Osteoblast (primary cell): ENCODE measurements at regions not wholly inside any gene's neighbourhood (a gene's known extent, or its start where the extent isn't known, plus 50 kb on each side); places are given as distances from the start of the nearest gene placed in this dataset.

Experiments
- DNase-seq: peaks from one replicate; pipeline ENCODE4 v3.0.0; 2011; ENCODE audit warnings: low spot score, mixed read lengths; ENCODE audit not compliant: insufficient read length; ENCODE audit errors: missing footprints
- H2AFZ ChIP-seq: 2 replicates; pipeline ENCODE4 v1.6.0; 2011; ENCODE audit warnings: mild to moderate bottlenecking, low read length
- H3K27ac ChIP-seq: 2 replicates; pipeline ENCODE4 v1.5.1; 2011; ENCODE audit warnings: mild to moderate bottlenecking, low read depth, low read length, moderate library complexity
- H3K27me3 ChIP-seq: 2 replicates; pipeline ENCODE4 v1.6.0; 2012; ENCODE audit warnings: mild to moderate bottlenecking, control low read depth, inconsistent platforms, low read length, moderate library complexity; ENCODE audit not compliant: insufficient read depth
- H3K36me3 ChIP-seq: 2 replicates; pipeline ENCODE4 v1.5.1; 2011; ENCODE audit warnings: mild to moderate bottlenecking, low read length, control low read depth, moderate library complexity; ENCODE audit not compliant: insufficient read depth
- H3K4me1 ChIP-seq: 2 replicates; pipeline ENCODE4 v1.5.1; 2011; ENCODE audit warnings: mild to moderate bottlenecking, low read length, control low read depth, moderate library complexity; ENCODE audit not compliant: insufficient read depth
- H3K4me2 ChIP-seq: 2 replicates; pipeline ENCODE4 v1.6.0; 2011; ENCODE audit warnings: mild to moderate bottlenecking, low read length; ENCODE audit not compliant: insufficient read depth
- H3K4me3 ChIP-seq: fragments of 200-600 bp; sonication (generic); 3 replicates; pipeline ENCODE4 v1.5.1; 2012; ENCODE audit warnings: mild to moderate bottlenecking, low read length, inconsistent platforms; ENCODE audit not compliant: insufficient read depth
- H3K79me2 ChIP-seq: 2 replicates; pipeline ENCODE4 v1.6.0; 2012; ENCODE audit warnings: mild to moderate bottlenecking, low read length, control low read depth, inconsistent platforms; ENCODE audit not compliant: insufficient read depth
- H3K9me3 ChIP-seq: 2 replicates; pipeline ENCODE4 v1.5.1; 2011; ENCODE audit warnings: low read depth, low read length, control low read depth
- H4K20me1 ChIP-seq: 2 replicates; pipeline ENCODE4 v1.6.0; 2012; ENCODE audit warnings: mild to moderate bottlenecking, low read length, control low read depth; ENCODE audit not compliant: insufficient read depth
- TF ChIP-seq, protein P1 (sequence below): IDR thresholded peaks from 2 replicates; pipeline ENCODE4 v1.5.1; 2011; ENCODE audit warnings: mild to moderate bottlenecking, low read depth, low read length, moderate library complexity; ENCODE audit errors: extremely low read depth

DNA sequence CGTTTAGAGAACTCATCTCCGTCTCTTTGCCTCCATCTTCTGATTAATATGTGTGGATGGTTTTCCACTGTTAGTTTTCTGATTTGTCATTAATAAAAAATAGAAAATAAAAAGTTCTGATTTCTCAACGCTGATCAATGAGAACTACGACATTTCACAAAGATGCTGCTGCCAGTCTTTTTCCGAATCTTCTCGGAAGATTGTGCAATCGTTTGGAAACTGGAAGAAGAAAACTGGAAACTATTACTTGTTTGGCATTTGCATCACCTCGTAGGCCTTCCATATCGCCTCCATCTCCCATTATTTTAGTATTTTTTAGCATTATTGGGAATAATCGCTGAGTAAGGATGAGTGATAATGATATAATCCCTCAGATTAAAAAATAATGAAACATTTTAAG, 123.2 kb upstream of the KLF6 start:
- Histone ChIP-seq H3K27ac (no peak overlapping the region), H2AFZ (no peak overlapping the region), H3K36me3 (no peaks in the 10 kb centered on the region), H3K4me3 (no peak overlapping the region), H3K9me3 (no peaks in the 10 kb centered on the region), H3K4me2 (no peak overlapping the region), H3K4me1 (peaks cover 3% of the 10 kb centered on the region), H4K20me1 (no peaks in the 10 kb centered on the region), H3K79me2 (no peaks in the 10 kb centered on the region), H3K27me3 (no peaks in the 10 kb centered on the region)
- TF ChIP-seq, protein P1, sequence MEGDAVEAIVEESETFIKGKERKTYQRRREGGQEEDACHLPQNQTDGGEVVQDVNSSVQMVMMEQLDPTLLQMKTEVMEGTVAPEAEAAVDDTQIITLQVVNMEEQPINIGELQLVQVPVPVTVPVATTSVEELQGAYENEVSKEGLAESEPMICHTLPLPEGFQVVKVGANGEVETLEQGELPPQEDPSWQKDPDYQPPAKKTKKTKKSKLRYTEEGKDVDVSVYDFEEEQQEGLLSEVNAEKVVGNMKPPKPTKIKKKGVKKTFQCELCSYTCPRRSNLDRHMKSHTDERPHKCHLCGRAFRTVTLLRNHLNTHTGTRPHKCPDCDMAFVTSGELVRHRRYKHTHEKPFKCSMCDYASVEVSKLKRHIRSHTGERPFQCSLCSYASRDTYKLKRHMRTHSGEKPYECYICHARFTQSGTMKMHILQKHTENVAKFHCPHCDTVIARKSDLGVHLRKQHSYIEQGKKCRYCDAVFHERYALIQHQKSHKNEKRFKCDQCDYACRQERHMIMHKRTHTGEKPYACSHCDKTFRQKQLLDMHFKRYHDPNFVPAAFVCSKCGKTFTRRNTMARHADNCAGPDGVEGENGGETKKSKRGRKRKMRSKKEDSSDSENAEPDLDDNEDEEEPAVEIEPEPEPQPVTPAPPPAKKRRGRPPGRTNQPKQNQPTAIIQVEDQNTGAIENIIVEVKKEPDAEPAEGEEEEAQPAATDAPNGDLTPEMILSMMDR: no peak
- DNase-seq: no peak

DNA sequence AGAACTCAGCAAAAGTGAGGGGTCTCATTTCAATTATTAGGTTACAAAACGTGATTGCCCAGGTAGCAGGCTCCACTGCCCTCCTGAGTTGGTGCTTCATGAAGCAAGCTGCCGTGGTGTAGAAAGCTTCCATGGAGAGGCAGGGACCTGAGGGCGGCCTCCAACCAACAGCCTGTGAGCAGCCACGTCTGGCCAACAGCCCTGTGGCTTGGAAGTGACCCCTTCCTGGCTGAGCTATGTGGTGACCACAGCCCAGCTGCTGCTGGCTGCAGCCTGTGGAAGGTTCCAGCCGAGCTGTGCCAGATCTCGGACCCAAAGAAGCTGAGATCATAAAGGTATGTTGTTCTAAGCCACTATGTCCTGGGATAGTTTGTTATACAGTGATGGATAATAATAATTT, 122.5 kb upstream of the KLF6 start:
- TF ChIP-seq, protein P1: no peak
- no peak for DNase-seq
- H3K9me3 ChIP-seq: no peaks in the 10 kb centered on the region
- peaks cover 10% of the 10 kb centered on the region for H3K4me1 ChIP-seq
- no peaks in the 10 kb centered on the region for H3K79me2 ChIP-seq
- H3K27ac ChIP-seq: peak overlapping the region; percentile 74
- no peaks in the 10 kb centered on the region for H3K36me3 ChIP-seq
- H4K20me1 ChIP-seq: no peaks in the 10 kb centered on the region
- H3K4me3 ChIP-seq: no peak overlapping the region
- no peak overlapping the region for H3K4me2 ChIP-seq
- H2AFZ ChIP-seq: peak overlapping the region; percentile 39
- no peaks in the 10 kb centered on the region for H3K27me3 ChIP-seq

DNA sequence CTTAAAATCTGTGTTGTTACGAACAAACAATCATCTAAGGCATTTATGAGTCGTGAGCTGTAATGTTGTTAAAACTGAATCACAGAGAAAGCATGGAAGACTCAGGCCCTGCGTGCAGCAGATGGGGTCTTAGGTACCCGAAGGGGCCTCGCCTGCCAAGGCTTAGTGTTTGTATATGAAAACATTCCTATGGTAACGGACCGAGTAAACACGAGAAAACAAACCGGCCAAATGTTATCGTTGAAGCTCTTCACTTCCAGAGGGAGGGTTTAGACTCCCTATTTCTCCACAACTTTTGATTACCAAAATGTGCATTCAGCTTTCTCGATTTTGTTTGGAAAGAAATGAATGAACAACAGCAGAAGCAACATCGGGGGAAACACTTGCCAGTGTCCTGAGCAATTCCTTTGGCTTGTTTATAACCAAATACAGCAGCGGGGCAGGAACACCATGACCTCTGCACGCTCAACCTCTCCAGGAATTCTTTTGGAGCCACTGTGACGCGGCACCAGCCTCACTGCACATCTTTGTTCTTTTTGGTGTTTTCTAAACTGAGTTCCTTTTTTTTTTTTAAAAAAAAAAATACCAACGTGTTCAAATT, 121.6 kb upstream of the KLF6 start:
- no peaks in the 10 kb centered on the region for H3K9me3 ChIP-seq
- H3K79me2 ChIP-seq: no peaks in the 10 kb centered on the region
- H3K36me3 ChIP-seq: no peaks in the 10 kb centered on the region
- H3K27me3 ChIP-seq: no peaks in the 10 kb centered on the region
- no peaks in the 10 kb centered on the region for H4K20me1 ChIP-seq
- DNase-seq: peak; percentile 69
- TF ChIP-seq, protein P1: no peak
- H3K27ac ChIP-seq: peak overlapping the region; percentile 74
- H3K4me1 ChIP-seq: peaks cover 14% of the 10 kb centered on the region
- no peak overlapping the region for H3K4me2 ChIP-seq
- no peak overlapping the region for H3K4me3 ChIP-seq
- no peak overlapping the region for H2AFZ ChIP-seq

DNA sequence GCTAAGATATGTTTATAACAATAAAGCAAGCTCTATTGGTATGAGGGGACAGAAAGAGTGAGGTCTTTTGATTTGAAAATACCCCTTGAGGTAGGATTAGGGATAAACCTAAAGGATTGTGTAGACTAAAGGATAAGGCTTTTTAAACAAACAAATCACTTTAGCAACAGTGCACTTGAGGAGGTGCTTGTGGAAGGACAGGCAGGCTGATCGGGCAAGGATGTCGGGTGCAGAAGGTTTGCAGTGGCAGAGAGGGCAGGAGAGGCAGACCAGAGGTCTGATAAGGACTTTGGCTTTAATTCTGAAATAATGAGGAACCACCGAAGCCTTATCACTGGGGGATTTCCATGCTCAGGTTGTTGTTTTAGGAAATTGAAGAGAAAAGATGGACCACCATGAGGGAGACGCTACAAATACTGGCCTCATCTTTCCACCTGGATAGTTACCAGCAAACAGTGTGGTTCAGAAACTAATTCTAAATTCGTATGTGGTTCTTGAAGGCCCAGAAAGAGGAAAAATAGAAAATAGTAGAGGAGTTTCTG, 119.5 kb upstream of the KLF6 start:
- H3K4me2 ChIP-seq: no peak overlapping the region
- no peaks in the 10 kb centered on the region for H3K9me3 ChIP-seq
- no peaks in the 10 kb centered on the region for H3K36me3 ChIP-seq
- H2AFZ ChIP-seq: no peak overlapping the region
- H3K4me3 ChIP-seq: no peak overlapping the region
- no peaks in the 10 kb centered on the region for H4K20me1 ChIP-seq
- no peaks in the 10 kb centered on the region for H3K27me3 ChIP-seq
- H3K4me1 ChIP-seq: peaks cover 14% of the 10 kb centered on the region
- TF ChIP-seq, protein P1: no peak
- H3K79me2 ChIP-seq: no peaks in the 10 kb centered on the region
- DNase-seq: no peak
- no peak overlapping the region for H3K27ac ChIP-seq
